HFF-Myc (cell line): ENCODE measurements at regions not wholly inside any gene's neighbourhood (a gene's known extent, or its start where the extent isn't known, plus 50 kb on each side); places are given as distances from the start of the nearest gene placed in this dataset.

Experiments used
- DNase-seq: peaks from one replicate; pipeline ENCODE4 v3.0.0-alpha.2; 2011; ENCODE audit warnings: low read depth; ENCODE audit errors: extremely low read depth
- H3K4me3 ChIP-seq: replicated peaks from 2 replicates; pipeline ENCODE4 v1.5.1; 2011; ENCODE audit warnings: low read depth, mild to moderate bottlenecking, control low read depth, low read length
- TF ChIP-seq, protein P1 (sequence below): IDR thresholded peaks from 2 replicates; pipeline ENCODE4 v1.5.1; 2012; ENCODE audit warnings: mild to moderate bottlenecking, low read depth, low read length, control low read depth; ENCODE audit errors: missing control alignments

DNA sequence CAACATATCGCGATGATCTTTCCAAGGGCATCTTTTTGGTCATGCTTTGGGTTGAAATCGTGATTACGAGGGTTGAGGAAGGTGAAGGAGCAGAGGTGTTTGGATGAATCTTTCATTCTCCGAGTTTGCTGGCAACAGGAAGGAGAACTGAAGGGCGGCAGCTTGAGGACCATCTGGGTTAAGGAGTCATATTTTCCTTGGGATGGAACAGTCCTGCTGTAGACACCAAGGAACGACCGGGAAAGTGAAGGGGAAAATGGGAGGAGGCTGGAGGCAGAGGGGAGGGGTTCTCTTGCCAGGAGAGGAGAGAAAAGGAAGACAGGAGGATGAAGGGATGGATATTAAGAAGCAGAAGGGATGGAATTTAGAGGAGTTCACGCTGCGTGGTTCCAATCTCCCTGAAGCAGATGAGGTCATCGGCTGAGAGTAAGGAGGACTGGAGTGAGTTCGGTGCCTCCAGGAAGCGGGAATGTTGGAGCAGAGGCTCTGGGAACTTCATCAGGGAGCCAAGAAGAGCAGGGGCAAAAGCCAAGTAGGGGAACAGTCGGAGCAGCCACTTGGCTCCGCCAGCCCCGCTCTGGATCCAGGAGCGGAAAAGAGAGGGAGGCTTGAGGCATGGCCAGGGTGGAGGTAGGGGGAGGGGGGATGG lies 116.6 kb upstream of the GALNT17 start:
- no peak for DNase-seq
- TF ChIP-seq, protein P1, sequence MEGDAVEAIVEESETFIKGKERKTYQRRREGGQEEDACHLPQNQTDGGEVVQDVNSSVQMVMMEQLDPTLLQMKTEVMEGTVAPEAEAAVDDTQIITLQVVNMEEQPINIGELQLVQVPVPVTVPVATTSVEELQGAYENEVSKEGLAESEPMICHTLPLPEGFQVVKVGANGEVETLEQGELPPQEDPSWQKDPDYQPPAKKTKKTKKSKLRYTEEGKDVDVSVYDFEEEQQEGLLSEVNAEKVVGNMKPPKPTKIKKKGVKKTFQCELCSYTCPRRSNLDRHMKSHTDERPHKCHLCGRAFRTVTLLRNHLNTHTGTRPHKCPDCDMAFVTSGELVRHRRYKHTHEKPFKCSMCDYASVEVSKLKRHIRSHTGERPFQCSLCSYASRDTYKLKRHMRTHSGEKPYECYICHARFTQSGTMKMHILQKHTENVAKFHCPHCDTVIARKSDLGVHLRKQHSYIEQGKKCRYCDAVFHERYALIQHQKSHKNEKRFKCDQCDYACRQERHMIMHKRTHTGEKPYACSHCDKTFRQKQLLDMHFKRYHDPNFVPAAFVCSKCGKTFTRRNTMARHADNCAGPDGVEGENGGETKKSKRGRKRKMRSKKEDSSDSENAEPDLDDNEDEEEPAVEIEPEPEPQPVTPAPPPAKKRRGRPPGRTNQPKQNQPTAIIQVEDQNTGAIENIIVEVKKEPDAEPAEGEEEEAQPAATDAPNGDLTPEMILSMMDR, result no peak

DNA sequence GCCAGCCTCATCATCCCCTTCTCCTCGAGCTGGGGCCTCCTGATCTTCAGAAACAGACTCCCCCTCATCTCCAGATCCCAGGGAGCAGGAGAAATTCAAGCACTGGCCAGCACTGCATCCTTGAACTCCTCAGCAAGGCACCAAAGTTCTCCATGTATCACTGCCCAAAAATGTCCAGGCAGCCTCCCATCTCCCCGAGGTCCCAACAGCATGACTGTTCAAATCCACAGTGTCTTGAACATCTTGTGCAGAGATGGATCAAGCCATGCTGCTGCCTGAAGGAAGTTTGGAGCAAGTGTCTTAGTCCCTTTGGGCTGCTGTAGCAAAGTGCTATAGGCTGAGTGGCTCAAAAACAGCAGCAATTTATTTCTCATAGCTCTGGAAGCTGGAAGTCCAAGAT lies 115.5 kb upstream of the GALNT17 start:
- DNase-seq, result no peak
- TF ChIP-seq, protein P1, result no peak
- H3K4me3 ChIP-seq, result no peak overlapping the region

More for the DNA sequence above, 116.6 kb upstream of the GALNT17 start:
- no peak overlapping the region for H3K4me3 ChIP-seq

DNA sequence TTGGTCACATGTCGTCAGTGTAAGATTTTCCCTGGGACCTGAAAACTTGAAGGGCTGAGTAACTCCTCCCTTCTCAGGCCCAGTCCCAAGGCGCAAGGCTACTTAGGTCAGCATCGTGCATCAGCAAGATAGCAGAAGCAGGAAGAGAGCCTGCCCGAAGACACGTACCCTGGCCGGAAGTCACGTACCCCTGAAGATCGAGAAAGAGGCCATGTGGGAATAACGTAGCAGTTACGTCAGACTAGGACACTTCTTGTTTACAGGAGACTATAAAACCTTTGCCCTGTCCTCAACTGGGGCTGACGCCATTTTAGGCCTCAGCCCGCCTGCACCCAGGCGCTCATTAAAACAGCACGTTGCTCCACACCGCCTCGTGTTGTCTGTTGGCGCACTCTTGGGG lies 114.3 kb upstream of the GALNT17 start:
- DNase-seq, result no peak
- TF ChIP-seq, protein P1, result no peak

DNA sequence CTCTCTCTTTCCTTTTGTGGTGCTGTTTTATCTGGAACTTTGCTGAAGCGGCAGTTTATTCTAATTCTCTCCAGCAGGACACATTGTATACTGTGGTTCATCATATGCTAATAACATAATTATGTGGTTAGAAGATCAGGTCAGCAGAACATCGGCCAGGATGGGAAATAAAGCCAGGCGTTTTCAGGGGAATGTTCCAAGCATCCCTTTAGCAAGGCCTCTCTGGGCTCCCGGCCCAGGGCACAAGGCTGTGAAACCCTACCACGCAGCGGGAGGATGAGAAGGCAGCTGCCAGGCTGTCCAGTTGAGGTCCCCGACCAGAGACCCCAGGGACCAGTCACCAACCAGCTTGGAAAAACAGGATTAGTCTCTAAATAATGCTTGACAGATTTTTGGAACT lies 112.2 kb upstream of the GALNT17 start:
- no peak for DNase-seq
- TF ChIP-seq, protein P1, result no peak
- no peak overlapping the region for H3K4me3 ChIP-seq

More for the DNA sequence above, 114.3 kb upstream of the GALNT17 start:
- no peak overlapping the region for H3K4me3 ChIP-seq

DNA sequence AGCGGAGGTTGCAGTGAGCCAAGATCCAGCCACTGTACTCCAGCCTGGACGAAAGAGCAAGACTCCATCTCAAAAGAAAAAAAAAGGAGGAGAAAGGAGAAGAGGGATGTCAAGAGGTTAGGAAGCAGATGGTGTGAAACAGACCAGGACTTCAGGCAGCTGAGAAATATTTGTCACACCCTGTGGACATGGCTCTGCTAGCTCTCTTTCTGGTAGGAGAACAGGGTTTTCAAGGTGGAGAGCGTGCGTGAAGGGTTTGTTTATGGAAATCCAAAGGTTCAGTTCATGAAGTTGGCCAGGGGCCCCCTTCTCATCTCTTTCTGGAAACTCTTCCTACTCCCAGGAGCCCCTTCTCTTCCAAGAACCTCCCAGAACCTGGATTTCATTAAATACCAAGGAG lies 110.8 kb upstream of the GALNT17 start:
- TF ChIP-seq, protein P1, result no peak
- no peak for DNase-seq
- no peak overlapping the region for H3K4me3 ChIP-seq

DNA sequence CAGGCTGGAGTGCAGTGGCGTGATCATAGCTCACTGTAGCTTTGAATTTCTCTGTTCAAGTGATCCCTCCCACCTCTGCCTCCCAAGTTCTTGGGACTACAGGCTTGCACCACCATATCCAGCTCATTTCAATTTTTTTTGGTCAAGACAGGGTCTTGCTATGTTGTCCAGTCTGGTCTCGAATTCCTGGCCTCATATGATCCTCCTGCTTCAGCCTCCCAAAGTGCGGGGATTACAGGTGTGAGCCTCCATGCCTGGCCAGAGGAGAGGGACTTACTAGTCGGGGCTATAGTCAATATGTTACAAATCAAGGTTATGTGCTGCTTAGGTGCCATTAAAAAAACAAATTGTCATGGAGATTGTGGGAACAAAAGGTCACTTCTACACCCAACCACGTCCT lies 105.3 kb upstream of the GALNT17 start:
- DNase-seq, result no peak
- no peak overlapping the region for H3K4me3 ChIP-seq
- TF ChIP-seq, protein P1, result no peak

DNA sequence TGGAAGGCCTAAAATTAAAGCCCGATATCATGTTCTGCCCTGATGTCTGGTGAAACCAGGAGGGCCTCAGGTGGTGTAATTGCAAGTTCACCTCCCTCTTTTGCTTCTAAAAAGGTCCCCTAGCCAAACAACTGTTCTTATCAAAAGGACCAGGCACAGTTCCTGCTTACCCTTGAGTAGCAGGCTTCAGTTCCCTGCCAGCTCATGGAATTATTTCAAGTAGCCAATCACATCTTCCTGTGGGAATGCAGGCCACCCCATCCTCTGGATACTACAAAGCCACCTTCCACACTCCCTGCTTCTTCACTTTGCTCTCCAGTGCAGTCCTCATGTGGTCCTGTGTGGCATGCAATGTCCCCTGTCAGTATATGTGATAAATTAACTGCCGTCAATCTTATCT lies 97.7 kb upstream of the GALNT17 start:
- no peak overlapping the region for H3K4me3 ChIP-seq
- DNase-seq, result no peak
- TF ChIP-seq, protein P1, result no peak
